Smooth muscle cell (in vitro differentiated cells): ENCODE measurements at regions not wholly inside any gene's neighbourhood (a gene's known extent, or its start where the extent isn't known, plus 50 kb on each side); places are given as distances from the start of the nearest gene placed in this dataset.
A peak's percentile ranks its signal among the peaks of the same experiment; 100 is the strongest.

ENCODE experiments used
- DNase-seq: peaks from one replicate; lab custom pipeline; 2025; ENCODE audit not compliant: unreplicated experiment; lab: John Stamatoyannopoulos, UW
- H2AFZ ChIP-seq: fragments of 200-600 bp; sonication (generic); 2 replicates; pipeline ENCODE4 v1.6.0; 2016; ENCODE audit warnings: antibody characterized with exemption, low read depth, mild to moderate bottlenecking
- H3F3A ChIP-seq: fragments of 200-600 bp; sonication (generic); 2 replicates; pipeline ENCODE4 v1.6.0; 2017; ENCODE audit warnings: antibody characterized with exemption, low read depth
- H3K27ac ChIP-seq: fragments of 200-600 bp; sonication (generic); 2 replicates; pipeline ENCODE4 v1.5.1; 2016; ENCODE audit warnings: low read depth, mild to moderate bottlenecking
- H3K27me3 ChIP-seq: fragments of 200-600 bp; sonication (generic); 2 replicates; pipeline ENCODE4 v1.6.1; 2016; ENCODE audit warnings: low read depth, mild to moderate bottlenecking
- H3K36me3 ChIP-seq: fragments of 200-600 bp; sonication (generic); 2 replicates; pipeline ENCODE4 v1.5.1; 2016; ENCODE audit warnings: low read depth
- H3K4me1 ChIP-seq: fragments of 200-600 bp; sonication (generic); 2 replicates; pipeline ENCODE4 v1.5.1; 2016; ENCODE audit warnings: low read depth
- H3K4me2 ChIP-seq: fragments of 200-600 bp; sonication (generic); 2 replicates; pipeline ENCODE4 v1.6.0; 2016; ENCODE audit warnings: mild to moderate bottlenecking
- H3K4me3 ChIP-seq: fragments of 200-600 bp; sonication (generic); 2 replicates; pipeline ENCODE4 v1.5.1; 2016; ENCODE audit warnings: mild to moderate bottlenecking
- H3K79me2 ChIP-seq: fragments of 200-600 bp; sonication (generic); 2 replicates; pipeline ENCODE4 v1.6.0; 2016; ENCODE audit warnings: low read depth, mild to moderate bottlenecking
- H3K9ac ChIP-seq: fragments of 200-600 bp; sonication (generic); 2 replicates; pipeline ENCODE4 v1.6.0; 2016; ENCODE audit warnings: low read depth
- H3K9me3 ChIP-seq: fragments of 200-600 bp; sonication (generic); replicated peaks from 2 replicates; pipeline ENCODE4 v1.5.1; 2016; ENCODE audit warnings: low read depth
- H4K20me1 ChIP-seq: fragments of 200-600 bp; sonication (generic); 2 replicates; pipeline ENCODE4 v1.6.0; 2016; ENCODE audit warnings: low read depth
- WGBS: methylation state at CpG from one replicate; pipeline ENCODE4 v1.1.7; 2016; ENCODE audit warnings: low lambda C conversion rate; 5-methylcytosine and 5-hydroxymethylcytosine counted together
- TF ChIP-seq, protein P1 (sequence below): fragments of 200-600 bp; sonication (generic); IDR thresholded peaks from 2 replicates; pipeline ENCODE4 v1.5.1; 2017; ENCODE audit warnings: borderline replicate concordance, mild to moderate bottlenecking, antibody characterized with exemption; ENCODE audit not compliant: insufficient read depth, poor library complexity, severe bottlenecking

GRCh38 chr9:88216126-88216995, 78.1 kb upstream of the SPATA31C2 start:
- H4K20me1 ChIP-seq: no peaks in the 10 kb centered on the region
- no peaks in the 10 kb centered on the region for H3F3A ChIP-seq
- TF ChIP-seq, protein P1, sequence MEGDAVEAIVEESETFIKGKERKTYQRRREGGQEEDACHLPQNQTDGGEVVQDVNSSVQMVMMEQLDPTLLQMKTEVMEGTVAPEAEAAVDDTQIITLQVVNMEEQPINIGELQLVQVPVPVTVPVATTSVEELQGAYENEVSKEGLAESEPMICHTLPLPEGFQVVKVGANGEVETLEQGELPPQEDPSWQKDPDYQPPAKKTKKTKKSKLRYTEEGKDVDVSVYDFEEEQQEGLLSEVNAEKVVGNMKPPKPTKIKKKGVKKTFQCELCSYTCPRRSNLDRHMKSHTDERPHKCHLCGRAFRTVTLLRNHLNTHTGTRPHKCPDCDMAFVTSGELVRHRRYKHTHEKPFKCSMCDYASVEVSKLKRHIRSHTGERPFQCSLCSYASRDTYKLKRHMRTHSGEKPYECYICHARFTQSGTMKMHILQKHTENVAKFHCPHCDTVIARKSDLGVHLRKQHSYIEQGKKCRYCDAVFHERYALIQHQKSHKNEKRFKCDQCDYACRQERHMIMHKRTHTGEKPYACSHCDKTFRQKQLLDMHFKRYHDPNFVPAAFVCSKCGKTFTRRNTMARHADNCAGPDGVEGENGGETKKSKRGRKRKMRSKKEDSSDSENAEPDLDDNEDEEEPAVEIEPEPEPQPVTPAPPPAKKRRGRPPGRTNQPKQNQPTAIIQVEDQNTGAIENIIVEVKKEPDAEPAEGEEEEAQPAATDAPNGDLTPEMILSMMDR: no peak
- H3K36me3 ChIP-seq: no peaks in the 10 kb centered on the region
- no peaks in the 10 kb centered on the region for H3K4me1 ChIP-seq
- no peak overlapping the region for H2AFZ ChIP-seq
- H3K9ac ChIP-seq: no peak overlapping the region
- H3K4me2 ChIP-seq: no peak overlapping the region
- H3K27ac ChIP-seq: no peak overlapping the region
- H3K79me2 ChIP-seq: no peaks in the 10 kb centered on the region
- no peaks in the 10 kb centered on the region for H3K9me3 ChIP-seq
- H3K4me3 ChIP-seq: no peak overlapping the region
- 89% methylated on average over 29 of the region's 29 CpGs for WGBS
- no peaks in the 10 kb centered on the region for H3K27me3 ChIP-seq
- DNase-seq: no peak

DNA sequence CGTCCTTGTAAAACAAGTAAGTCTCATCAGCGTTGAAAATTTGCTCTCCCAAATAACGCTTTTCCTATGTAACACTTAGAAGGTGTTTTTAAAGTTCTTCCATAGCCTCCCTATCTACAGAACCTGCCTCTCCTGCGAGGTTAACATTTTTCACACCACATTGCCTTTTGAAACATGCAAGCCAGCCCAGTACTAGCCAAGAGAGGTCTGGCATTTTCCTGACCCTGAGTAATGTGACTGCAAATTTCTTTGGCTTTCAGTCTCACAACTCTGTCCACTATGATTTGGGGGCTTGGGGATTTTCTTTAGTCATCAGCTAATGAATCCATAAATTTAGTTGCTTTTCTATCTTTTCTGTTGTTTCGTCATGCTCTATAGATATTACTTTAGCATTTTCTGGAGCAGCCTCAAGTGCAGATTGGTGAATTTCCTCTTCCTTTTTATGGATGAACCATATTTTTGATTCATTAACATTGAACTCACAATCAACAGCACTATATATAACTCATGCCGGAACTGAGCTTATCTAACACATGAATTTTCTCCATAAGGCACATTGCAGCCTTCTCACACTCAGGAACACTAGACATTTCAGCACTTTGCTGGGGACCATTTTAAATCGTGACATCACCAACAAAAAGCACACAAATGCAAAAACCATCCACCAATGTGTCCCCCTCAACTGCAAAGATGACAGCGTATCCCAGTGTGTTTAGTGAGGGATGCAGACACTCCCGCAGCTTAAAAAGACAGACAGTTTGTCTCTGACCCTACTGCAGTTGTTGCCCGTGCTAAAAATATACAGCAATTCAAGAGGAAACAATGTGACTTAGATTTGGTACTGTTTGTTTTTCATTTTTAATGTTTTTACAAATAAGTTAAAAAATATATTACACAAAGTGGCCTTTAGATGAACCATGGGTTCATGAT, 77.2 kb upstream of the SPATA31C2 start:
- no peaks in the 10 kb centered on the region for H3K36me3 ChIP-seq
- H3K27me3 ChIP-seq: no peaks in the 10 kb centered on the region
- no peak for DNase-seq
- TF ChIP-seq, protein P1: no peak
- no peaks in the 10 kb centered on the region for H3K9me3 ChIP-seq
- H3K4me1 ChIP-seq: no peaks in the 10 kb centered on the region
- H2AFZ ChIP-seq: peak overlapping the region; percentile 5
- 75% methylated on average over 10 of the region's 10 CpGs for WGBS
- H3K9ac ChIP-seq: no peak overlapping the region
- no peaks in the 10 kb centered on the region for H4K20me1 ChIP-seq
- no peak overlapping the region for H3K4me3 ChIP-seq
- H3K4me2 ChIP-seq: no peak overlapping the region
- H3F3A ChIP-seq: no peaks in the 10 kb centered on the region
- H3K79me2 ChIP-seq: no peaks in the 10 kb centered on the region
- no peak overlapping the region for H3K27ac ChIP-seq

GRCh38 chr9:88202321-88202720, 64.0 kb upstream of the SPATA31C2 start:
- TF ChIP-seq, protein P1: no peak

More at GRCh38 chr9:88202321-88202720, 64.0 kb upstream of the SPATA31C2 start:
- Histone ChIP-seq H3K79me2 (no peaks in the 10 kb centered on the region), H3K4me2 (no peak overlapping the region), H3F3A (peaks cover 9% of the 10 kb centered on the region), H3K4me3 (no peak overlapping the region), H3K27ac (peak overlapping the region; percentile 44), H2AFZ (peak overlapping the region; percentile 70), H3K27me3 (no peaks in the 10 kb centered on the region), H3K4me1 (peaks cover 14% of the 10 kb centered on the region), H3K9me3 (no peaks in the 10 kb centered on the region), H4K20me1 (no peaks in the 10 kb centered on the region), H3K36me3 (no peaks in the 10 kb centered on the region), H3K9ac (no peak overlapping the region)
- WGBS: 69% methylated on average over 8 of the region's 8 CpGs
- no peak for DNase-seq
